NCI-H2081 treated with DMSO at 0.1 percent for 48 hours (cell line): ENCODE measurements at regions not wholly inside any gene's neighbourhood (a gene's known extent, or its start where the extent isn't known, plus 50 kb on each side); places are given as distances from the start of the nearest gene placed in this dataset.

Experiments used
- DNase-seq: peaks from one replicate; lab custom pipeline; 2025; lab: John Stamatoyannopoulos, UW

DNA sequence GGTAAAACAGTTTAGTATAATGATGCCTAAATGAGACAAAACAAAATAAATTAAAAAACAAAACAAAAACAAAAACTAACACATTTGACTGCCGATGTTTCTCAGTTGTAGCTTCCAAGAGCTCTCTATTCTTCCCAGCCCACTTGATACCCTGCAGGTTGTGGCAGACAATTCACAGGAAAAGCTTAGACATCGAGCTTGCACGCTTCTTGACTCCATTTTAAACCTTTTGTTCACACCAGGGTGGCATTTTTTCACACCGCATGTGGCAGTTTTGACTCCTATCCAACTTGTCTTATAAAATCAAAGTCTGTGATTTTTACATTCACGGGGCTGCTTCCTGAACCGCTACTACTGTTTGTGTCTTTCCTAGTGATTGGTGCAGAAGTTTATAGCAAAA is 575.9 kb downstream of the USP25 start:
- DNase-seq: no peak

- no peak for DNase-seq
These were observed 577.5 kb downstream of the USP25 start for GRCh38 chr21:16307256-16307655.

DNA sequence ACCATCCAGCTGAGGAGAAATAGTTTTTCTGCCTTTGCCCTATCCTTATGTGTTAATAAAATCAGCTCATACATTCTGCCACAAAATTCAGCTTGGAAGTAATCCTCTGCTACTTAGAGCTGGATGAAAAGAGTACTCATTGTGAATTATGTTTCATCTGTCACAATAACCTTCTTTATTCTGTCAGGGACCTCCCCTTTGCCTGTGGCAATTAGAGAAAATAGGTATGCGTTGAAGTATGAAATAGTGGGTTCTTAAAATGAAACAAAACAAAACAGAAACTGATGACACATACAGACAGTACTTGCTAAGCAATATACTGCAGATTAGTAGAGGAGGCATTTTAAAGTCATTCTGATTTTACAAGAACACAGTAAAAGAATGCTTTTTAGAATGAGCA is 578.5 kb downstream of the USP25 start:
- no peak for DNase-seq

DNA sequence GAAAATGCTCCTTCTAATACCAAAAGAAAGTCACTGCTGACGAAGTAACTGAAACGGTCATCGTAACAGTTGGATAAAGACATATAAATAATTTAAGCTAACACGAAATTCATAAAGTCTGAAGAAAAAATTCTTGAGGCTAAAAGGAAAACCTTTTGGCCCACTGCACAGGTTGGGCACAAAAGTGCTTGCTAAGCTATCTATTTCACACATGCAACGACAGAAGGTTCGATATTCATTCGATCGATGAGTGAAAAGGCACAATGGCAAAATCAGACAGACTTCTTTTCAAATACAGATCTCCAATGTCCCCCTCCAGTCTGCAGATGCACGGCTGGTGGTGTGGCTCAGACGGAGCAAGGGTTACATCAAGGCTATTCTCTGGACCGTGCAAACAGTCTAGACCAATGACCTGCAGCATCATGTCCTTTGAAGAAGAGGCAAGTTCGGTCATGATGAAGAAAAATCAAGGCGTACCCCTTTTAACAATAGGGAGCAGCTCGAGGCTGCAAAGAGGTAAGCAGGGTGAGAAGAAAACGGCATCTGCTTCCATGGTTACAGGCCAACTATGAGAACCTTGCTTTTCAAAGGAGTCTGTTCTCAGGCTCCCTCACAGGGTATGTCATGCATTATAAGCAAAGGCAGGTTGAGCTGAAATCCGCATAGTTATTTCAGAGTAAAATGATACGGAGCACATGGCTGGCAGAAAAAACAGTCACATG is 579.6 kb downstream of the USP25 start:
- no peak for DNase-seq

- no peak for DNase-seq
These were observed 580.4 kb downstream of the USP25 start for GRCh38 chr21:16310176-16310575.

DNA sequence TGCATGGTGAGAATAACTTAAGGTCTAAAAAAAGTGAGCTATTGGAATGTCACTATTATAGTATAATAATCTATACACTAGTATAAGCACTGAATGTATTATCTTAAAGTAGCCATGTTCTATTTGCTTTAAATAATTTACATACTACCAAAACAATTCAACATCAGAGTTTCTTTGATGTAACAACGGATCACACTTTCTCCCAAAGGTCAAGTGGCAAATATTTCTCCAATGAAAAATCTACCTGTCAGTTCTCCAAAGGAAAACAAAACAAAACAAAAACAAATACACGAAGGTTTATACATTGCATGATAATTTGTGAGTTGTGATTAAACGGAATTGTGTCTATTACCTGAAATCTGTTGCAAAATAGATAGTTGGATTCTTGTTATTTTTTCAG is 581.4 kb downstream of the USP25 start:
- no peak for DNase-seq

- no peak for DNase-seq
These were observed 582.5 kb downstream of the USP25 start for GRCh38 chr21:16312321-16312720.

GRCh38 chr21:16315223-16315622 is 585.4 kb downstream of the USP25 start:
- DNase-seq: no peak

DNA sequence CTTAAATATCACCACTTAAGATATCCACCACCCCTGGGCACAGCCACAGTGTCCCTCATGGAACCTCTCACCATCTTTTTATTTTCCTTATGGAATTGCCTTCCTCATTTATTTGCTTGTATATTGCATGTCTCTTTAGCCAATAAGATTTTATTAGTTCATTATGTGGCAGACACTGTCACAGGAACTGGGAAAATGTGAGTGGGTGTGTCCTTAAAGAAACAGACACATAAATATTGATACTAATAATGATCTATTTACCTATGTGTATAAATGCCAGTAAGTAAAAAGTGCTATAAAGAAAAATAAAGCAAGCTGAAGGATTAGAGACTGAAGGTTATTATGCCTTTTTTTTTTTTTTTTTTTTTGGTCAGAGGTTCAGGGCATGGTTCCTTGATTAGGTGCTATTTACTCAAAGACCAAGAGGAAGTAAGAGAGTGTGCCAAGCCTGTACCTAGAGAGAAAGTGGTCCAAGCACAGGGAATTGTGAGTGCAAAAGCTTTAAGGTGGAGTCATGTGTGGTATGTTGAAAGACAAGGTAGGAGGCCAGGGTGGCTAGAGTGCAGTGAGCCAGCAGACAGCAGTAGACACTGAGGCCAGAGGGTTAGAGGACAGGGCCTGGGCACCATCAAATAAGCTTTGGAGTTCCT is 589.0 kb downstream of the USP25 start:
- DNase-seq: no peak

- DNase-seq: no peak
These were observed 590.3 kb downstream of the USP25 start for GRCh38 chr21:16320110-16320509.

DNA sequence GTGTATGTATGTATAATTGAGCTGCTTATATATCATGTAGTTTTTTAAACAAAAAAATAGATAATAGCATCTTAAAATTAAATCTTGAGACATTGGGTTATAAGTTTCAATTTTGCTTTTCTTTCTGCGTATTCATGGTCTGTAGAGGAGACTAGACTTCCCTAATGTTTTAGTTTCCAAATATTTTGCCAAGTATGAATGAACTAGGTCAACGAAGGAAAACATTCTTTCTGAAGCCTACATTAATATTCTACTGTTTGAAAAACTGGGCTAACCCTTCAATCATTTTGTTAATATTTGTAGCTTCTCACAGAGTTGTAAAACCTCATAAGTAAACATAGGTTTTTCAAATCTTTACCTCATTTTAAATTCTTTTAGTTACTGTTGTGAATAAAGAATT is 592.7 kb downstream of the USP25 start:
- DNase-seq: no peak

DNA sequence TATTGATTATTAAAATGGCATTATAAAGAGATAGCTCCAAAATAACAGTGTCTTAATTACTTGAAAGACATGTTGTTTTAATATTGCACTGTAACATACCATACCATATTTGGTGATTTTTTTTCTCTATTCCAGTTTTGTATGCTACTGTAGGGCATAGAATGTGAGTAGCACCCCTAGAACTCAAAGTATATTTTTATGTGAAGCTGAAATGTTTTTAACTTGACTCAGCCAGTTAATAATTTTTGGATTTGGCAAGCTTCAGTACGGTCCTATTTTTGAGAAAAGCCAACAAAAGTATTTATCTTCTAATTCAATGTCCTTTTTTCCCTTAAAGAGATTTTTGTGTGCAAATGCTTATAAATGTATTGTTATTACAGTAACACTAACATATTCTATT is 593.8 kb downstream of the USP25 start:
- no peak for DNase-seq

- DNase-seq: no peak
These were observed 594.8 kb downstream of the USP25 start for GRCh38 chr21:16324630-16325029.

DNA sequence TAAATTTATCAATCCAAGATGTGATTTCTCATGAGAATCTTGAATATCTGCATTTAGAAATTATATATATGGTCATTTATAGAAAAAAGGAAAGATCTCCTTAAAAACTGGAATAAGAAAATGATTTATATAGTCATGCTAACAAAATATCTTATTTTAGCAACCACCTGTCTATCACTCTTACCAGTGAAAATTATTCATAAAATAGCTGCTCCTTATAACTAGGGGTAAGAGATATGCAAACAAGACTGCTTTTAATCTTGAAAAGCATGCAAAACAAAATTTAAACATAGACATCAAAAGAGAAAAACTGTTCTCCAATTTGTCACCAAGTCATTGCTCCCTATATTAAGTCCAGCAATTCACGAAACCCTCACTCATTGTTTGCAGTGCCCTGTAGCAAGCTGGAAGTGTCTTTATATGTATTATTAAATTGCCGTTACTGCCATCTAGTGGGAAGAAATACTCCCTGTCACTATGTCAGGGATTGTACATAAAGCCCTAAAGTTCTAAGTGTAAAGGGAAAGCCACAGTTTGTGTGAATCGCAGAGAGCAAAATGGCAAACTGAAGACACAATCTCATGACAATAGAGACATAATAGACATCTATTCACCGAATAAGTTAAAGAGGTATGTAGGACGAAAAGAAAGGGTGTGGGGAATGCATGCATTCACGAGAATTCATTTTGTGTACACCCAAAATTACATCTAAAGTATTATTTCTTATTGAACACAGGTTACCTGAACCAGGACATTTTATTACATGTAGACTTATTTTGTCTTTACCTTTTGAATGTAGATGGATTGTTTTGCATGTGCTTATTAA is 600.5 kb downstream of the USP25 start:
- peak; percentile 7 for DNase-seq

DNA sequence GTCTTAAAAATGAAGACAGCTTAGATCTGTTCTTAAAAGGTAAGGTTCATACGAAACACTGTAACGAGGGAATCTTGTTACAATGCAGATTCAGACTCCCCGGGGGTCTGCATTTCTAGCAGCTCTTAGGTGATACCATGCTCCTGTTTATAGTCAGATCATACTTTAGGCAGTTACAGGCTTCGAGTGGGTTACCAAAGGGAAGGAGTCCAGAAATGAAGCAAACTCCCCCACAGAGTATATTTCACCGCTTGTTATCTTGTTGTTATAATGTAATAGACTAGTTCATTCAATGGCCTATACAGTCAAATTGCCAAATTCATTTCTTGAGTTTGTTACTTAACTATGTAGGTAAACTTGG is 601.1 kb downstream of the USP25 start:
- DNase-seq: no peak

GRCh38 chr21:16337266-16337665 is 607.5 kb downstream of the USP25 start:
- DNase-seq: no peak

DNA sequence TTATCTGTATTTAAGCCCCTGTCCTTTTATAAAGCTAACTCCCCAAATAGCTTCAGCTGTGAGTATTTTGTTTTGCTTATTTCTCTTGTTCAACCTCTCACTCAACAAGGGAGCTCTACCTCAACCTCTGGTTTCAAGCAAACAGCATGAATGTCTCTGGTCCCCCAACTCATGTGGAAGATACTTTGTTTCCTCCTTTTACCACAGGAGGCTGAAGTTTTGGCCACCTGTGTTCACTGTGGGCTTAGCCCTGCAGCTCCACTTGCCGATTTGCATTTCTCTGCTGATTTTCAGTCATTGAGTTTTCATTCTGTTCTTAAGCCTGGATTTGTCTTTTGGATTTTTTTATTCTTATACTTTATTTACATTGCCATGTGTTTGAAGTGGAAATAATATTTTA is 613.1 kb downstream of the USP25 start:
- DNase-seq: no peak

DNA sequence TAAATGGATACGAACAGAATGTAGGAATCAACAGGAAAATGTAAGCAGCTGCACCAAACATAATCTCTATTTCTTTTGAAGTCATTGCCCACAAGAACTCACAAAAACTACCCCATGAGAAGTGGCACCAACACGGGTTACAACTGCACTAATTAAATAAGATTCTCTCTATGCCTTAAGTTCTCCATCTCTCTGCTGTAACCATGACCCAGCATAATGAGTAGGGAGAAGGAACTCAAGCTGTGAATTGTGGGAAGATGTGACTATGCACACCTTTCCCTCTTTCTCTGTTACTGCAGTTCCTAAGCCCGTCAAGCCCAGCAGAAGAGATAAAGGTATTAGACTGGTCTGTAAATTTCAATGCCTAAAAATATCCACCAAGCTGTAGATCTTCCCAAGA is 614.0 kb downstream of the USP25 start:
- no peak for DNase-seq

GRCh38 chr21:16345757-16346156 is 616.0 kb downstream of the USP25 start:
- no peak for DNase-seq

DNA sequence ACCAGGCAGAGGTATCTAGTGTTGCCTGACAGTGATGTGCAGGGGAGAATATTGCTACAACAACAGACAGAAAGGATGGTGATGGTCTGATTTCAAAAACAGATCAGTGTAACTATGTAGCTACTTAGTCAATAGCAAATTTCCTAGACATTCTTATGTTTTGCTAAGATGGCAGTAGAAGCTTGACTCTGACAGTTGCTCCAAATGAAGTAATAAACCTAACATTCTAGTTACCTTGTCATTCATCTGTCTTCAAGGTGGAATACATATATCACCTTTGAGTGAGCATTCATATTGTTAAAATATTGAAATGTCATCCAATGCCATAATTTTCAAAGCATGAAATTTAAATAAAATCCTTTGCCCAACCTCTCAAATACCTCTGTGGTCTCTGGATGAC is 617.4 kb downstream of the USP25 start:
- no peak for DNase-seq

DNA sequence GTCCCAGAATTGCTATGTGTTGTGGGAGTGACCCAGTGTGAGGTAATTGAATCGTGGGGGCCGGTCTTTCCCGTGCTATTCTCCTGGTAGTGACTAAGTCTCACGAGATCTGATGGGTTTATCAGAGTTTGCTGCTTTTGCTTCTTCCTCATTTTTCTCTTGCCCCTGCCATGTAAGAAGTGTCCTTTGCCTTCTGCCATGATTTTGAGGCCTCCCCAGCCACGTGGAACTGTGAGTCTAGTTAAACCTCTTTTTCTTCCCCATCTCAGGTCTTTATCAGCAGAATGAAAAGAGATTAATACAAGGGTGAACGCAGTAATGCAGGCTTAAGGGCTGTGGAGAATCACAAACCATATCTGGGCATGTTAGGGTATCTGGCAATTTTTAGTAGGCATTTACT is 624.0 kb downstream of the USP25 start:
- no peak for DNase-seq

GRCh38 chr21:16357994-16358393 is 628.2 kb downstream of the USP25 start:
- no peak for DNase-seq

- DNase-seq: no peak
These were observed 629.0 kb downstream of the USP25 start for GRCh38 chr21:16358784-16359183.
